ENCODE measurements at regions not wholly inside any gene's neighbourhood (a gene's known extent, or its start where the extent isn't known, plus 50 kb on each side); places are given as distances from the start of the nearest gene placed in this dataset.

DNA sequence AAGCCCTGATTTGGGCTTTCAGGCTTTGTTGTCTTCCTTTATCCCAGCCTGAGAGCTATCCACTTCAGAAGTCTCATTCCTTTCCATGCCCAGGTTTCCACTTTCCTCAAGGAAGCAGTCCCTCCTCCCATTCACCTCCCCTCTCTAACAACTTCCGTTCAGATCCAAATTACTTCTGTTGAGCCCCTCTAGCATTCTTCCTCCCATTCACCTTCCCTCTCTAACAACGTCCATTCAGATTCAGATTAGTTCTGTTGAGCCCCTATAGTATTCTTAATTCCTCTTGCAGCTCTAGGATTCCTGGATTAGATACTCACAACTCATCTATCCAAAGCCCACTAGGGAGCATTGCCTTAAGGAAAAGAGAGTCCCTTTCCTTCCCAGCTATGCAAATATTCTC, 216.8 kb downstream of the RAD51AP2 start:
- TF ChIP-seq, protein P1, sequence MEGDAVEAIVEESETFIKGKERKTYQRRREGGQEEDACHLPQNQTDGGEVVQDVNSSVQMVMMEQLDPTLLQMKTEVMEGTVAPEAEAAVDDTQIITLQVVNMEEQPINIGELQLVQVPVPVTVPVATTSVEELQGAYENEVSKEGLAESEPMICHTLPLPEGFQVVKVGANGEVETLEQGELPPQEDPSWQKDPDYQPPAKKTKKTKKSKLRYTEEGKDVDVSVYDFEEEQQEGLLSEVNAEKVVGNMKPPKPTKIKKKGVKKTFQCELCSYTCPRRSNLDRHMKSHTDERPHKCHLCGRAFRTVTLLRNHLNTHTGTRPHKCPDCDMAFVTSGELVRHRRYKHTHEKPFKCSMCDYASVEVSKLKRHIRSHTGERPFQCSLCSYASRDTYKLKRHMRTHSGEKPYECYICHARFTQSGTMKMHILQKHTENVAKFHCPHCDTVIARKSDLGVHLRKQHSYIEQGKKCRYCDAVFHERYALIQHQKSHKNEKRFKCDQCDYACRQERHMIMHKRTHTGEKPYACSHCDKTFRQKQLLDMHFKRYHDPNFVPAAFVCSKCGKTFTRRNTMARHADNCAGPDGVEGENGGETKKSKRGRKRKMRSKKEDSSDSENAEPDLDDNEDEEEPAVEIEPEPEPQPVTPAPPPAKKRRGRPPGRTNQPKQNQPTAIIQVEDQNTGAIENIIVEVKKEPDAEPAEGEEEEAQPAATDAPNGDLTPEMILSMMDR (IDR thresholded peaks at IDR 0.05): no peak
- TF ChIP-seq POLR2AphosphoS5 (IDR thresholded peaks at IDR 0.05): no peak

Data from suprapubic skin (tissue), 3 donors.